ENCODE measurements at regions not wholly inside any gene's neighbourhood (a gene's known extent, or its start where the extent isn't known, plus 50 kb on each side); places are given as distances from the start of the nearest gene placed in this dataset.
"Not testable (repeated sequence)": the region's sequence is repeated elsewhere in the genome, so short reads cannot be mapped to it uniquely, and the experiment has no call there.

DNA sequence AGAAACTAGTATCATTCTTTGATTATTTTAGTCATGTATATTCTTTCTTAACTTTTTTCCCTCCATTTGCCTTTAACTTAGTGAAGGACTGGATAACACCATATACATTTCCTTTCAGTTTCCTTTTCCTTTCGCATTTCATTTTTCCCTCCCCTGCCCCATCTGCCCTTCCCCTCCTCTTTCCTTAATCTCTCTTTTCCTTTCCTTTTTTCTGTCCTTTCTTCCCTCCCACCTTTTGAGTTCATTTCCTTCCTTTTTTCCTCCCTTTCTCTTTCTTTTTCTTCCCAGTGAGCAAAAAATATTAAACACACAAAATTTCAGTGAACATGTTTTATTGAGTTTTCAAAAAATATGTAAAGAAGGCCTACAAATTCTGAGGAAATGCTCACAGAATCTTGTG is 373.3 kb downstream of the SRGAP2C start:
- not testable (repeated sequence) for TF ChIP-seq CTCF, POLR2A (IDR thresholded peaks at IDR 0.05)

All from thyroid gland (tissue), 4 donors.